ENCODE measurements at regions not wholly inside any gene's neighbourhood (a gene's known extent, or its start where the extent isn't known, plus 50 kb on each side); places are given as distances from the start of the nearest gene placed in this dataset.

DNA sequence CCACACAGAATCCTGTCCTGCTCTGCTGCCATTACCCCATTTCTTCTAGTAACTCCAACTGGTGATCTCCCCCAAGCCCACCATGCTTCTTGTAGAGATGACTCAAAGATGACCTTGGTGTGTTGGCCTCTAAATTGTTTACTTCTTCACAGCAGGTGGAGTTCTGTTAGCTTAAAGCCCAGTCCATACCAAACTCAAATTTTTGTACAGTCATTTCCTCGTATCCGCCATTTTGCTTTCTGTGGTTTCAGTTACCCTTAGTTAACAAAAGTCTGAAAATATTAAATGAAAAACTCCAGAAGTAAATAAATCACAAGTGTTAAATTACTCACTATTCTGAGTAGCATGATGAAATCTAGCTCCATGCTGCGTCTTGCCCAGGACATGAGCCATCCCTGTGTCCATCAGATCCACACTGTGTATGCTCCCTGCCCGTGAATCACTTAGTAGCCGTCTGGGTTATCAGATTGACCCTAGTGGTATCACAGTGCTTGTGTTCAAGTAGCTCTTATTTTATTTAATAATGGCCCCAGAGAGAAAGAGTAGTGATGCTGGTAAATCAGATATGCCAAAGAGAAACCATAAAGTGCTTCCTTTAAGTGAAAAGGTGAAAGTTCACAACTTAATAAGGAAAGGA, 133.3 kb upstream of the NOL4 start:
- no peak overlapping the region for H3K27ac ChIP-seq (ENCODE audit: low read depth, low read length)
- ChIA-PET POLR2A (no interaction called here), CTCF (no interaction called here)
- DNase-seq (ENCODE audit: low read depth, low spot score), result no peak
- TF ChIP-seq, protein P1, sequence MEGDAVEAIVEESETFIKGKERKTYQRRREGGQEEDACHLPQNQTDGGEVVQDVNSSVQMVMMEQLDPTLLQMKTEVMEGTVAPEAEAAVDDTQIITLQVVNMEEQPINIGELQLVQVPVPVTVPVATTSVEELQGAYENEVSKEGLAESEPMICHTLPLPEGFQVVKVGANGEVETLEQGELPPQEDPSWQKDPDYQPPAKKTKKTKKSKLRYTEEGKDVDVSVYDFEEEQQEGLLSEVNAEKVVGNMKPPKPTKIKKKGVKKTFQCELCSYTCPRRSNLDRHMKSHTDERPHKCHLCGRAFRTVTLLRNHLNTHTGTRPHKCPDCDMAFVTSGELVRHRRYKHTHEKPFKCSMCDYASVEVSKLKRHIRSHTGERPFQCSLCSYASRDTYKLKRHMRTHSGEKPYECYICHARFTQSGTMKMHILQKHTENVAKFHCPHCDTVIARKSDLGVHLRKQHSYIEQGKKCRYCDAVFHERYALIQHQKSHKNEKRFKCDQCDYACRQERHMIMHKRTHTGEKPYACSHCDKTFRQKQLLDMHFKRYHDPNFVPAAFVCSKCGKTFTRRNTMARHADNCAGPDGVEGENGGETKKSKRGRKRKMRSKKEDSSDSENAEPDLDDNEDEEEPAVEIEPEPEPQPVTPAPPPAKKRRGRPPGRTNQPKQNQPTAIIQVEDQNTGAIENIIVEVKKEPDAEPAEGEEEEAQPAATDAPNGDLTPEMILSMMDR (IDR thresholded peaks at IDR 0.05; ENCODE audit: low read depth, low read length), result no peak
- no peaks in the 10 kb centered on the region for H3K27me3 ChIP-seq (ENCODE audit: control insufficient read depth, insufficient read depth, low read length)
- no peak overlapping the region for H3K4me3 ChIP-seq (ENCODE audit: low read depth, low read length)
- no peaks in the 10 kb centered on the region for H3K9me3 ChIP-seq (ENCODE audit: control insufficient read depth, insufficient read depth, low read length)

DNA sequence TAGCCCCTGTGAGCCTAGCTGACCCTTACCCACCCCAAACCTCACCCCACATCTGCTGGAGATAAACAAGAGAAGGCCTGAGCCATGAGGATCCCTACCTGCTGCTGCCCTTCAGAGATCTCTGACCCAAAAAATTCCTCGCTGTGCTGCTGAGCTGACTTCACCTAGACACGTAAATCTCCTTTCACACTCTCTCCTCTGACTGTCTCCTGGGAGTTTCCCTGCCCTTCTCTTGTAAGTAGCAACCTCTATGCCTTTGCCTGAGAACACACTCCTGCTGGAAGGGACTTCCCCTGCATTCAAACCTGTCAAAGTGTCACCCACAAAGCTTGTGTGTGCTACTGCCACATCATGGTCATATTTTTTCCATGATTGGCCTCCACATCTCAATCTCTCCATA, 134.2 kb upstream of the NOL4 start:
- Histone ChIP-seq H3K9me3 (ENCODE audit: control insufficient read depth, insufficient read depth, low read length) (no peaks in the 10 kb centered on the region), H3K27me3 (ENCODE audit: control insufficient read depth, insufficient read depth, low read length) (no peaks in the 10 kb centered on the region), H3K4me3 (ENCODE audit: low read depth, low read length) (no peak overlapping the region), H3K27ac (ENCODE audit: low read depth, low read length) (no peak overlapping the region)
- no peak for DNase-seq (ENCODE audit: low read depth, low spot score)
- ChIA-PET CTCF (interaction anchor here (0.6 kb wide), 1 partner anchor 387 kb away, joined by 3 read pairs; no protein-coding TSS in a partner anchor), POLR2A (no interaction called here)
- TF ChIP-seq, protein P1 (IDR thresholded peaks at IDR 0.05; ENCODE audit: low read depth, low read length), result no peak

DNA sequence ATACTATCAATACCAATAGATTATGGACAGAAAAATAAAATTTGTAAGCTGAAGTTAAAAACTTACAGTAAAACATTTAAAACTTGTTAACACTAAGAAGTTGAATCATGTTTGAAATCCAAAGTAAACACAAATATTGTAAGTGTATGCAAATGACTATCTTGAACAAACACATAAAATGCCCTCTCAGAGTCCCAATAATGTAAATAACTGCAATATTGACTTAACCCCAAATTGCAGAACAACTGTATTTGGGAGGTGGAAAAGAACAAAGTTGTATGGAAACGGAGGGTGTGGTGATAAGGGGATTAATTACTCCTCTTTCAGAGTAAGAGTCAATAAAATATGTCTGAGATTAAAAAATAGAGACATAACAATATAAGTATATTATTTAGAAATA, 140.0 kb upstream of the NOL4 start:
- CTCF ChIA-PET, result no interaction called here

DNA sequence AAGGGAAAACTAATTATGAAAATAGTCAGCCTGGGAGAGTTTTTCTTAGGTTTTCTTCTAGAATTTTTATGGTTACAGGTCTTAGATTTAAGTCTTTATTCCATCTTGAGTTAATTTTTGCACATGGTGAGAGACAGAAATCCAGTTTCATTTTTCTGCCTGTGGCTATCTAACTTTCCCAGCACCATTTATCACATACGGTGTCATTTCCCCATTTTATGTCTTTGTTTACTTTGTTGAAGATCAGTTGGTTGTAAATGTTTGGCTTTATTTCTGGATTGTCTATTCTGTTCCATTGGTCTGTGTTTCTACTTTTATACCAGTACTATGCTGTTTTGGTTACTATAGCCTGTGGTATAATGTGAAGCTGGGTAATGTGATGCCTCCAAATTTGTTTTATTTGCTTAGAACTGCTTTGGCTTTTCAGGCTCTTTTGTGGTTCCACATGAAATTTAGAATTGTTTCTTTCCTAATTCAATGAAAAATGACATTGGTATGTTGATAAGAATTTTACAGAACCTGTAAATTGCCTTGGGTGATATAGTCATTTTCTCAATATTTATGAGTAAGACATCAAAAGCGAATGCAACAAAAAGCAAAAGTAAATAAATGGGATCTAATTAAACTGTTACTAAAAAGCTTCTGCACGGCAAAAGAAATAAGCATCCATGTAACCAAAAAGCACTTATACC, 146.1 kb upstream of the NOL4 start:
- ChIA-PET CTCF (no interaction called here), POLR2A (no interaction called here)

More for the DNA sequence above, 140.0 kb upstream of the NOL4 start:
- TF ChIP-seq, protein P1 (IDR thresholded peaks at IDR 0.05; ENCODE audit: low read depth, low read length), result no peak
- no peak for DNase-seq (ENCODE audit: low read depth, low spot score)
- Histone ChIP-seq H3K9me3 (ENCODE audit: control insufficient read depth, insufficient read depth, low read length) (no peaks in the 10 kb centered on the region), H3K27ac (ENCODE audit: low read depth, low read length) (no peak overlapping the region), H3K27me3 (ENCODE audit: control insufficient read depth, insufficient read depth, low read length) (no peaks in the 10 kb centered on the region), H3K4me3 (ENCODE audit: low read depth, low read length) (no peak overlapping the region)
- POLR2A ChIA-PET, result no interaction called here

DNA sequence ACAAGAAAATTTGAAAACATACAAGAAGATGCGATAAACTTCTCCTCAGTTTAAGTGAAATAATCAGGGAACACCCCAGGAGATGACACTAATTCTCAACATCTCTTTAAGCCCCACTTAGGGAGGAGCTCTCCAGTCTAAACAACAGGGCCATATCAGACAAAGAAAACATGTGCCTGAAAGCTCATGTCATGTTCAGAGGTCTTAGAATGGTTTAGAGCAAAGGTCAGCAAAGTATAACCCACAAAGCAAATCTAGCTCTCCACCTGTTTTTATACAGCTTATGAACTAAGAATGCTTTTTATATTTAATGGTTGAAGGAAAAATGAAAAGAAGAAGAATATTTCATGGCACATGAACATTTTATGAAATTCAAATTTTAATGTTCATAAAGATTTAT, 155.6 kb upstream of the NOL4 start:
- no peaks in the 10 kb centered on the region for H3K27me3 ChIP-seq (ENCODE audit: control insufficient read depth, insufficient read depth, low read length)
- H3K9me3 ChIP-seq (ENCODE audit: control insufficient read depth, insufficient read depth, low read length), result no peaks in the 10 kb centered on the region
- ChIA-PET POLR2A (no interaction called here), CTCF (no interaction called here)
- TF ChIP-seq, protein P1 (IDR thresholded peaks at IDR 0.05; ENCODE audit: low read depth, low read length), result no peak
- no peak overlapping the region for H3K27ac ChIP-seq (ENCODE audit: low read depth, low read length)
- no peak for DNase-seq (ENCODE audit: low read depth, low spot score)
- H3K4me3 ChIP-seq (ENCODE audit: low read depth, low read length), result no peak overlapping the region

More for the DNA sequence above, 146.1 kb upstream of the NOL4 start:
- no peaks in the 10 kb centered on the region for H3K9me3 ChIP-seq (ENCODE audit: control insufficient read depth, insufficient read depth, low read length)
- DNase-seq (ENCODE audit: low read depth, low spot score), result no peak
- H3K27me3 ChIP-seq (ENCODE audit: control insufficient read depth, insufficient read depth, low read length), result no peaks in the 10 kb centered on the region
- H3K4me3 ChIP-seq (ENCODE audit: low read depth, low read length), result no peak overlapping the region
- no peak overlapping the region for H3K27ac ChIP-seq (ENCODE audit: low read depth, low read length)
- TF ChIP-seq, protein P1 (IDR thresholded peaks at IDR 0.05; ENCODE audit: low read depth, low read length), result no peak
